OCI-LY3 (cell line): ENCODE measurements at regions not wholly inside any gene's neighbourhood (a gene's known extent, or its start where the extent isn't known, plus 50 kb on each side); places are given as distances from the start of the nearest gene placed in this dataset.

Experiments
- EZH2phosphoT487 ChIP-seq: fragments of 200-600 bp; shearing (Covaris generic); IDR thresholded peaks from 2 replicates; pipeline ENCODE4 v1.6.1; 2018; ENCODE audit warnings: antibody characterized with exemption, mixed run types, low read depth
- TF ChIP-seq, protein P1 (sequence below): fragments of 200-600, 300-600 bp; sonication (generic); IDR thresholded peaks from 2 replicates; pipeline ENCODE4 v1.5.1; 2014; ENCODE audit warnings: antibody characterized with exemption, low read length, low read depth

DNA sequence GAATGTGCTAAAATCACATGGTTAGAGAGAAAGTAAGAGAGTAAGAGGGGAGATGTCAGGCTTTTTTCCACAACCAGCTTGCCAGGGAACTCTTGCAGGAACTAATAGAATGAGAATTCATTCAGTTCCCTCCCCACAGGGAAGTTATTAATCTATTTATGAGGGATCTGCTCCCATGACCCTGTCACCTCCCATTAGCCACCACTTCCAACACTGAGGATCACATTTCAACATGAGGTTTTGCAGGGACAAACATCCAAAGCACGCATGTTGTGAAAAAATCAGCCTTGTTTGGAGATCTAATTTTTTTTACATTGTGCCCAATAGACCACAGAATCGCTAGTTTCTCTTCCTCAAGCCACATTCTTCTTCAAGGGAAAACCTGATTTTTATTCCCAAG is 904.0 kb downstream of the TBL1XR1 start:
- TF ChIP-seq, protein P1, sequence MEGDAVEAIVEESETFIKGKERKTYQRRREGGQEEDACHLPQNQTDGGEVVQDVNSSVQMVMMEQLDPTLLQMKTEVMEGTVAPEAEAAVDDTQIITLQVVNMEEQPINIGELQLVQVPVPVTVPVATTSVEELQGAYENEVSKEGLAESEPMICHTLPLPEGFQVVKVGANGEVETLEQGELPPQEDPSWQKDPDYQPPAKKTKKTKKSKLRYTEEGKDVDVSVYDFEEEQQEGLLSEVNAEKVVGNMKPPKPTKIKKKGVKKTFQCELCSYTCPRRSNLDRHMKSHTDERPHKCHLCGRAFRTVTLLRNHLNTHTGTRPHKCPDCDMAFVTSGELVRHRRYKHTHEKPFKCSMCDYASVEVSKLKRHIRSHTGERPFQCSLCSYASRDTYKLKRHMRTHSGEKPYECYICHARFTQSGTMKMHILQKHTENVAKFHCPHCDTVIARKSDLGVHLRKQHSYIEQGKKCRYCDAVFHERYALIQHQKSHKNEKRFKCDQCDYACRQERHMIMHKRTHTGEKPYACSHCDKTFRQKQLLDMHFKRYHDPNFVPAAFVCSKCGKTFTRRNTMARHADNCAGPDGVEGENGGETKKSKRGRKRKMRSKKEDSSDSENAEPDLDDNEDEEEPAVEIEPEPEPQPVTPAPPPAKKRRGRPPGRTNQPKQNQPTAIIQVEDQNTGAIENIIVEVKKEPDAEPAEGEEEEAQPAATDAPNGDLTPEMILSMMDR, result no peak
- no peak for TF ChIP-seq EZH2phosphoT487
